Liver (tissue), 8 donors: ENCODE measurements at regions not wholly inside any gene's neighbourhood (a gene's known extent, or its start where the extent isn't known, plus 50 kb on each side); places are given as distances from the start of the nearest gene placed in this dataset.

Experiments used
- DNase-seq: peaks from one replicate; pipeline ENCODE4 v3.0.0-alpha.2; 2017; ENCODE audit warnings: low spot score
- H3K27ac ChIP-seq, 2 donors: one replicate each; pipeline ENCODE4 v1.7.0; 2013; ENCODE audit warnings: inconsistent platforms in 2 of 2, low read length in 2 of 2, control low read depth in 1 of 2, low read depth in 1 of 2, mild to moderate bottlenecking in 1 of 2
- H3K27me3 ChIP-seq, 4 donors: one replicate each; pipeline versions ENCODE4 v1.6.1 to v1.7.0; 2013; ENCODE audit warnings: low read length in 3 of 4, inconsistent platforms in 1 of 4, mild to moderate bottlenecking in 1 of 4, moderate library complexity in 1 of 4; ENCODE audit not compliant: control insufficient read depth in 4 of 4, insufficient read depth in 4 of 4
- H3K36me3 ChIP-seq, 4 donors: one replicate each; pipeline versions ENCODE4 v1.6.1 to v1.7.0; 2013; ENCODE audit warnings: low read length in 3 of 4, mild to moderate bottlenecking in 3 of 4, low read depth in 1 of 4, moderate library complexity in 1 of 4; ENCODE audit not compliant: control insufficient read depth in 4 of 4, insufficient read depth in 3 of 4
- H3K4me1 ChIP-seq, 4 donors: one replicate each; pipeline versions ENCODE4 v1.6.1 to v1.7.0; 2013; ENCODE audit warnings: low read length in 3 of 4, mild to moderate bottlenecking in 3 of 4, moderate library complexity in 1 of 4; ENCODE audit not compliant: control insufficient read depth in 4 of 4, insufficient read depth in 4 of 4
- H3K4me3 ChIP-seq, 3 donors: one replicate each; pipeline versions ENCODE4 v1.6.1 to v1.7.0; 2013; ENCODE audit warnings: low read length in 3 of 3, control low read depth in 1 of 3, low read depth in 1 of 3, mild to moderate bottlenecking in 1 of 3
- H3K9ac ChIP-seq, 2 donors: one replicate each; pipeline ENCODE4 v1.7.0; 2013; ENCODE audit warnings: low read length in 2 of 2, mild to moderate bottlenecking in 2 of 2, moderate library complexity in 2 of 2, control low read depth in 1 of 2, low read depth in 1 of 2
- H3K9me3 ChIP-seq, 4 donors: one replicate each; pipeline versions ENCODE4 v1.6.1 to v1.7.0; 2013; ENCODE audit warnings: low read length in 3 of 4; ENCODE audit not compliant: control insufficient read depth in 4 of 4
- ATF3 ChIP-seq: IDR thresholded peaks from 2 replicates; pipeline ENCODE4 v1.6.1; 2016; ENCODE audit warnings: antibody characterized with exemption
- CTCF ChIP-seq: fragments of 150-350 bp; IDR thresholded peaks from 2 replicates; pipeline ENCODE4 v1.5.1; 2017; ENCODE audit warnings: improper control_type of control experiment, low read depth, low read length; ENCODE audit not compliant: missing input control
- EGR1 ChIP-seq, 2 donors: IDR thresholded peaks; 2 replicates each; pipeline ENCODE4 v1.6.1; 2016 to 2018; ENCODE audit warnings: antibody characterized with exemption in 2 of 2, low read depth in 2 of 2
- FOXA1 ChIP-seq: IDR thresholded peaks from 2 replicates; pipeline ENCODE4 v1.6.1; 2016; ENCODE audit warnings: antibody characterized with exemption
- FOXA2 ChIP-seq: IDR thresholded peaks from 2 replicates; pipeline ENCODE4 v1.6.1; 2016; ENCODE audit warnings: antibody characterized with exemption
- GABPA ChIP-seq, 2 donors: IDR thresholded peaks in 1 of 2; conservative IDR thresholded peaks in 1 of 2; 2 replicates each; pipeline ENCODE4 v1.6.1; 2016; ENCODE audit warnings: antibody characterized with exemption in 2 of 2, mild to moderate bottlenecking in 1 of 2, moderate library complexity in 1 of 2
- HNF4A ChIP-seq, 2 donors: conservative IDR thresholded peaks; 2 replicates each; pipeline ENCODE4 v1.6.1; 2016; ENCODE audit warnings: antibody characterized with exemption in 2 of 2, mild to moderate bottlenecking in 2 of 2
- HNF4G ChIP-seq: IDR thresholded peaks from 2 replicates; pipeline ENCODE4 v1.6.1; 2016; ENCODE audit warnings: antibody characterized with exemption
- JUND ChIP-seq, 2 donors: IDR thresholded peaks; 2 replicates each; pipeline ENCODE4 v1.6.1; 2016; ENCODE audit warnings: antibody characterized with exemption in 2 of 2
- NR2F2 ChIP-seq: IDR thresholded peaks from 2 replicates; pipeline ENCODE4 v1.6.1; 2016; ENCODE audit warnings: antibody characterized with exemption
- RAD21 ChIP-seq, 2 donors: IDR thresholded peaks; 2 replicates each; pipeline ENCODE4 v1.6.1; 2016; ENCODE audit warnings: antibody characterized with exemption in 2 of 2, mild to moderate bottlenecking in 2 of 2
- RXRA ChIP-seq, 2 donors: IDR thresholded peaks; 2 replicates each; pipeline ENCODE4 v1.6.1; 2017 to 2018; ENCODE audit warnings: antibody characterized with exemption in 2 of 2, mild to moderate bottlenecking in 1 of 2
- SP1 ChIP-seq: IDR thresholded peaks from 2 replicates; pipeline ENCODE4 v1.6.1; 2018; ENCODE audit warnings: antibody characterized with exemption, mild to moderate bottlenecking
- TAF1 ChIP-seq: conservative IDR thresholded peaks from 2 replicates; pipeline ENCODE4 v1.6.1; 2016; ENCODE audit warnings: antibody characterized with exemption, mild to moderate bottlenecking
- YY1 ChIP-seq: IDR thresholded peaks from 2 replicates; pipeline ENCODE4 v1.6.1; 2016; ENCODE audit warnings: antibody characterized with exemption, mild to moderate bottlenecking
- ZBTB33 ChIP-seq: IDR thresholded peaks from 2 replicates; pipeline ENCODE4 v1.6.1; 2016; ENCODE audit warnings: antibody characterized with exemption
- WGBS: extraction: QIAGEN DNeasy Blood & Tissue Kit; methylation state at CpG from one replicate; pipeline ENCODE4 v1.1.7; 2013; 5-methylcytosine and 5-hydroxymethylcytosine counted together
- TF ChIP-seq, protein P1 (sequence below): IDR thresholded peaks from 2 replicates; pipeline ENCODE4 v1.6.1; 2016; ENCODE audit warnings: antibody characterized with exemption, mild to moderate bottlenecking
- TF ChIP-seq, protein P2 (sequence below): IDR thresholded peaks from 2 replicates; pipeline ENCODE4 v1.6.1; 2016; ENCODE audit warnings: antibody characterized with exemption
- donor health status: healthy.
- donor health status: healthy.
- donor health status: healthy.
- donor health status: healthy.
- donor health status: healthy.

GRCh38 chr3:95312650-95313049 is 1249.8 kb downstream of the NSUN3 start:
- DNase-seq = no peak
- Histone ChIP-seq H3K27me3 (no peaks in the 10 kb centered on the region), H3K27ac (no peak overlapping the region), H3K9ac (no peak overlapping the region), H3K4me3 (no peak overlapping the region), H3K4me1 (no peaks in the 10 kb centered on the region), H3K9me3 (peaks cover 0 to 2% (median 0%) of the 10 kb centered on the region in 4 donors), H3K36me3 (no peaks in the 10 kb centered on the region)
- TF ChIP-seq HNF4G (no peak), EGR1 (IDR thresholded peaks at IDR 0.05; ENCODE audit: low read depth in 2 of 2) (no peak), NR2F2 (no peak), ATF3 (no peak), ZBTB33 (no peak), FOXA2 (no peak), YY1 (no peak), CTCF (no peak), JUND (IDR thresholded peaks at IDR 0.05) (no peak), FOXA1 (no peak), RXRA (IDR thresholded peaks at IDR 0.05) (no peak), RAD21 (IDR thresholded peaks at IDR 0.05) (no peak), TAF1 (no peak), HNF4A (conservative IDR thresholded peaks at IDR 0.05) (no peak), SP1 (no peak), GABPA (IDR thresholded peaks at IDR 0.05 in 1 of 2, conservative IDR thresholded peaks at IDR 0.05 in 1 of 2) (no peak)
- TF ChIP-seq, protein P1, sequence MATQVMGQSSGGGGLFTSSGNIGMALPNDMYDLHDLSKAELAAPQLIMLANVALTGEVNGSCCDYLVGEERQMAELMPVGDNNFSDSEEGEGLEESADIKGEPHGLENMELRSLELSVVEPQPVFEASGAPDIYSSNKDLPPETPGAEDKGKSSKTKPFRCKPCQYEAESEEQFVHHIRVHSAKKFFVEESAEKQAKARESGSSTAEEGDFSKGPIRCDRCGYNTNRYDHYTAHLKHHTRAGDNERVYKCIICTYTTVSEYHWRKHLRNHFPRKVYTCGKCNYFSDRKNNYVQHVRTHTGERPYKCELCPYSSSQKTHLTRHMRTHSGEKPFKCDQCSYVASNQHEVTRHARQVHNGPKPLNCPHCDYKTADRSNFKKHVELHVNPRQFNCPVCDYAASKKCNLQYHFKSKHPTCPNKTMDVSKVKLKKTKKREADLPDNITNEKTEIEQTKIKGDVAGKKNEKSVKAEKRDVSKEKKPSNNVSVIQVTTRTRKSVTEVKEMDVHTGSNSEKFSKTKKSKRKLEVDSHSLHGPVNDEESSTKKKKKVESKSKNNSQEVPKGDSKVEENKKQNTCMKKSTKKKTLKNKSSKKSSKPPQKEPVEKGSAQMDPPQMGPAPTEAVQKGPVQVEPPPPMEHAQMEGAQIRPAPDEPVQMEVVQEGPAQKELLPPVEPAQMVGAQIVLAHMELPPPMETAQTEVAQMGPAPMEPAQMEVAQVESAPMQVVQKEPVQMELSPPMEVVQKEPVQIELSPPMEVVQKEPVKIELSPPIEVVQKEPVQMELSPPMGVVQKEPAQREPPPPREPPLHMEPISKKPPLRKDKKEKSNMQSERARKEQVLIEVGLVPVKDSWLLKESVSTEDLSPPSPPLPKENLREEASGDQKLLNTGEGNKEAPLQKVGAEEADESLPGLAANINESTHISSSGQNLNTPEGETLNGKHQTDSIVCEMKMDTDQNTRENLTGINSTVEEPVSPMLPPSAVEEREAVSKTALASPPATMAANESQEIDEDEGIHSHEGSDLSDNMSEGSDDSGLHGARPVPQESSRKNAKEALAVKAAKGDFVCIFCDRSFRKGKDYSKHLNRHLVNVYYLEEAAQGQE = no peak
- TF ChIP-seq, protein P2, sequence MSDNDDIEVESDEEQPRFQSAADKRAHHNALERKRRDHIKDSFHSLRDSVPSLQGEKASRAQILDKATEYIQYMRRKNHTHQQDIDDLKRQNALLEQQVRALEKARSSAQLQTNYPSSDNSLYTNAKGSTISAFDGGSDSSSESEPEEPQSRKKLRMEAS = no peak
- WGBS = 77% methylated on average over 3 of the region's 3 CpGs
